Skeletal muscle tissue (tissue), 3 donors: ENCODE measurements at regions not wholly inside any gene's neighbourhood (a gene's known extent, or its start where the extent isn't known, plus 50 kb on each side); places are given as distances from the start of the nearest gene placed in this dataset.

ENCODE experiments used
- H3K27ac ChIP-seq: one replicate; pipeline ENCODE4 v1.7.0; 2013; ENCODE audit warnings: mild to moderate bottlenecking, low read depth, low read length, inconsistent platforms
- H3K27me3 ChIP-seq, 3 donors: one replicate each; pipeline ENCODE4 v1.7.0; 2013; ENCODE audit warnings: low read length in 3 of 3; ENCODE audit not compliant: control insufficient read depth in 3 of 3, insufficient read depth in 3 of 3
- H3K36me3 ChIP-seq, 3 donors: one replicate each; pipeline ENCODE4 v1.7.0; 2013; ENCODE audit warnings: low read length in 3 of 3; ENCODE audit not compliant: control insufficient read depth in 3 of 3, insufficient read depth in 3 of 3
- H3K4me1 ChIP-seq, 3 donors: one replicate each; pipeline ENCODE4 v1.7.0; 2013; ENCODE audit warnings: low read length in 3 of 3, mild to moderate bottlenecking in 3 of 3; ENCODE audit not compliant: control insufficient read depth in 3 of 3, insufficient read depth in 3 of 3
- H3K4me3 ChIP-seq, 3 donors: one replicate each; pipeline ENCODE4 v1.7.0; 2013; ENCODE audit warnings: low read length in 3 of 3
- H3K9ac ChIP-seq, 3 donors: one replicate each; pipeline ENCODE4 v1.7.0; 2013; ENCODE audit warnings: low read length in 3 of 3, mild to moderate bottlenecking in 3 of 3, moderate library complexity in 2 of 3, low read depth in 1 of 3
- H3K9me3 ChIP-seq, 3 donors: one replicate each; pipeline ENCODE4 v1.7.0; 2013; ENCODE audit warnings: low read length in 3 of 3; ENCODE audit not compliant: control insufficient read depth in 3 of 3
- donor health status: Osteomylitis.

DNA sequence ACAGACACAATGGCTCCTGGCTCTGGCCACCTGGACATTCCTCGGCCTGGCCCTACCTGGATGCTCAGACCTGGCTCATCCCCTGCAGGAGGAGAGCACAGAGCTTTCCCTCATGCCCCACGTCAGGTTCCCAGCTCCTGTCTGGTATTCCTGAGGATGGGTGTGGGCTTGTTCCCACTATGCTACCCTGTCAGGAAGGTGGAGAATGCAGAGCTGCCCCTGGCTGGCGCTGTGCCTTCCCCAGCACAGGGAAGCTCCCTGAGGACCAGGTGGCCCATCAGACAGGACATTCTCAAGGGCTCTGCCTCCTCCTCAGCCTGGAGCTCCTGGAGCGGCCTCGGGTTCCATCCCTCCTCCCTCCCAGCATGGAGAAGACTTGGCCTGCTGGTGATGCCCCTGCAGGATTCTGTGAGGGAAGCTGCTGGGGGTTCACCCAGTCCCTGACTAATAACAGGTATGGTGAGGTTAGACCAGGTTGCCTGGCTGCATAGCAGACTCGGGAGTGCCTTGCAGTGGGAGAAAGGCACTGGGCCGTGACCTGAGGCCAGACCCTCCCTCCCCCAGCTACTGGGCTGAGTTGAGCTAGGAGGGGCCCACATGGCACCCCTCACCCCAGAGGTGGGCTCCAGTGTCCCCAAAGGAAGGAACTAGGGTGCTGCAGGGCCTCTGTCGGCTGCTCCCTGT lies 156.0 kb upstream of the MLN start:
- Histone ChIP-seq H3K27ac (no peak overlapping the region), H3K4me1 (no peaks in the 10 kb centered on the region), H3K27me3 (peaks cover under 1 to 50% (median 33%) of the 10 kb centered on the region in 3 donors), H3K36me3 (no peaks in the 10 kb centered on the region), H3K9ac (no peak overlapping the region), H3K9me3 (no peaks in the 10 kb centered on the region), H3K4me3 (no peak overlapping the region)

DNA sequence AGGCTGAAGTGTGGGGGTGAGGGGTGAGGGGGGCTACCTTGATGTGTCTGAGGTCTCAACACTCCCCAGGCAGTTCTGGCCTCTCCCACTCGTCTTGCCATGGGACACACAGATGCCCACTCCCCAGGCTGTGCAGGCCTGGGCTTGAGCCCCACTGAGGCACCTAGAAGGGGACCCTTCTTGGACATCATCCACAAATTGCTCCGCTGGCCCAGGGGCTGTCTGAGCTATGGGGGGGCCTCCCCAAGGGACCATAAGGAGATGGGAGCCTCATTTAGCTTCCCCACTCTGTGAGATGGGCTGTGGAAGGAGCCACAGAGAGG lies 155.5 kb upstream of the MLN start:
- Histone ChIP-seq H3K4me1 (no peaks in the 10 kb centered on the region), H3K36me3 (no peaks in the 10 kb centered on the region), H3K9me3 (no peaks in the 10 kb centered on the region), H3K27me3 (peaks cover 0 to 49% (median 33%) of the 10 kb centered on the region in 3 donors), H3K9ac (no peak overlapping the region), H3K27ac (no peak overlapping the region), H3K4me3 (no peak overlapping the region)

DNA sequence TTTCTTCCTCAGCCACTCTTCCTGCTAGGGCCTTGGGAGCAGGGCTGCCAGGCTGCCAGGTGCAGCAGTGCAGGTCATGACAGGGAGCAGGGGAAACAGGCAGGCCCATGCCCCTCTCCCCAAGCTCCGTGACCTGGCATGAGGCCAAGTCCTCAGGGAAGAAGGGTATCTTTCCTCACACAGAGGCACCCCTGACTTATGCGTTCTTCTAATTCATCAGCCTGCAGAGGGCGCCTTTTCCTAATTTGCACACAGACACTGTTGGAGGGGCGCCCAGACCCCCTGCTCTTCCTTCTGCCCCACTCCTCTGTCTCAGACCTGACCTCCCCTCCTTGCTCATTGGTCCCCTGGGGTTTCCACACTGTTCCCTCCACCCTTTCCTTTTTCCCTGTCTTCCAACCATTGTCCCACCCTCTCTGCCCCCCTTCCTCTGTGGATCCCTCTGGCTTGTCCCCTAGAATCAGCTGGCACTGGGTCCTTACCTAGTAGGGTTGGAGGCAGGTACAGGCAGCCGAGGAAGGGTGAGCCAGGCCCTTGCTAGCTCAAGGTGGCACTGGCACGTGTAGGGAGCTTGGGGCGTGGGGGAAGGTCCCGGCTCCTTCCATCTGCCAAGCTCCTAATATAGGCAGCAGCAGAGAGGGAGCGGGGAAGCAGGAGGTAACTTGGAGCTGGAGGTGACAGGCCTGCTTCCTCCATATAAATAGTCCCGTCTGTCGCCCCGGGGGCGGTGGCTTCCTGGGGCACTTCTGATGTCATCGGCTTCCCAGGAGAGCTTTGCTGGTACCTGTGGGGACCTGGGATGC lies 154.9 kb upstream of the MLN start:
- Histone ChIP-seq H3K9ac (no peak overlapping the region), H3K36me3 (no peaks in the 10 kb centered on the region), H3K4me1 (no peaks in the 10 kb centered on the region), H3K27me3 (peaks cover 0 to 45% (median 34%) of the 10 kb centered on the region in 3 donors), H3K9me3 (no peaks in the 10 kb centered on the region), H3K4me3 (no peak overlapping the region), H3K27ac (no peak overlapping the region)

DNA sequence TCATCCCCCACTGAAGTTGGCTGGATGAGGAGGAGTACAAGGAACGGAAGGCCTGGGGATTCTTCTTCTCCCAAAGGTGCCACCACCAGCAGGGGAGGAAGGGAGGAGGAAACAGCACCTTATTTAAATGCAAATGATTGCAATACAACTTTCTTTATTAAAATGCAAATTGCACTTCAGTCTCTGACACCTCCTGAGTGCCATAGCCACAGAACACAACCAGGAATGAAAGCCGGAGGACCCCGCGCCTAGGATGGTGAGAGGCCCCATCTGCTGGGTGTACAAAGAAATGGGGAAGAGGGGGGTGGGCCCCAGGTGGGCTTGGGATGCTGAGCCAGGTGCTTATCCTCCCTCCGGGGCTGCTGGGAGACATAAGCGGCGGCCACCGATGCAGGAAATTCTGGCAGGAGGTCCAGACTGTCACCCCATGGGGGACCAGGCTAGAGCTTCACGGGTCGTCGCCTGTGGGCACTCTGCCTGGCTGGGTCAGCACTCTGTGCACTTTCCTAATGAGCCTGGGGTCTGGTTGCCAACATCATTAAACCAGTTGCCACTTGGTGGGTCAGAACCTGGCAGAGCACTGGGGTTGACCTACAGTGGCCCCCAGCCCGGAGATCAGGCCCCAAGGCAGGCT lies 154.2 kb upstream of the MLN start:
- H3K27ac ChIP-seq, result no peak overlapping the region
- no peaks in the 10 kb centered on the region for H3K36me3 ChIP-seq
- H3K9me3 ChIP-seq, result no peaks in the 10 kb centered on the region
- H3K4me1 ChIP-seq, result no peaks in the 10 kb centered on the region
- H3K4me3 ChIP-seq, result no peak overlapping the region
- peaks cover 0 to 42% (median 29%) of the 10 kb centered on the region in 3 donors for H3K27me3 ChIP-seq
- H3K9ac ChIP-seq, result no peak overlapping the region

DNA sequence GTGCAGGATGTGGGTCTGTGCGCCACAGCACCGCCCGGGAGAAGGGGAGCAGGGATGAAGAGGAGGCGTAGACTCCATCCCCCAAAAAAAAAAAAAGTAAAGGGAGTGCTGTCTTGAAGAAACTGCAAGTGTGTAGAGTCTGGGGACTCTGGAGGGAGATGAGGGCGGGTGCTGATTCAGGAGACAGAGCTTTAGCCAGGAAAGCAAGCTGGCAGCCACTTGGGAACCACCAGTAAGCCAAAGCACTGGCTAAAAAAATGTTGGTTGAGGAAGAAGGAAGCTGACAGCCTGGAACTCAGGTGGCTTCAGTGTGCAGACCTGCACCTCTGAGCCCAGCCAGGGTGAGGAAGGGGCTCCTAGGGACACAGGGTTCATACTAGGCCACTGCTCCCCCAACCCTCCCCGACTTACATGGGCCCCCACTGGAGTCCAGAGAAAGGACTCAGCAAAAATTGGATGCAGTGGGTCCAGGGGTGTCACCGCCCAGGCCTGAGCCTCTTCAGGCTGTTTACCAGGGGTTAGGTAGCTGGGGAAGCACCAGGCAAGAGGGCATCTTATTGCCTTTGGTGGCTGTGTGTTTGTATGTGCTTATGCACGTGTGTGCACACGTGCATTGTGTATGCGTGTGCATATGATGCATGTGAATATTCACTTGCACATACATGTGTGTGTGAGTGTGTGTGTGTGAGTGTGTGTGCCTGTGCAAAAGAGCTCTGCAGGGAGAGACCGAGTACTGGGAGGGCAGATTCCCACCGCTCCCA lies 153.5 kb upstream of the MLN start:
- no peak overlapping the region for H3K4me3 ChIP-seq
- no peak overlapping the region for H3K27ac ChIP-seq
- H3K4me1 ChIP-seq, result no peaks in the 10 kb centered on the region
- no peaks in the 10 kb centered on the region for H3K9me3 ChIP-seq
- H3K9ac ChIP-seq, result no peak overlapping the region
- H3K36me3 ChIP-seq, result no peaks in the 10 kb centered on the region
- H3K27me3 ChIP-seq, result peaks cover 0 to 42% (median 26%) of the 10 kb centered on the region in 3 donors

DNA sequence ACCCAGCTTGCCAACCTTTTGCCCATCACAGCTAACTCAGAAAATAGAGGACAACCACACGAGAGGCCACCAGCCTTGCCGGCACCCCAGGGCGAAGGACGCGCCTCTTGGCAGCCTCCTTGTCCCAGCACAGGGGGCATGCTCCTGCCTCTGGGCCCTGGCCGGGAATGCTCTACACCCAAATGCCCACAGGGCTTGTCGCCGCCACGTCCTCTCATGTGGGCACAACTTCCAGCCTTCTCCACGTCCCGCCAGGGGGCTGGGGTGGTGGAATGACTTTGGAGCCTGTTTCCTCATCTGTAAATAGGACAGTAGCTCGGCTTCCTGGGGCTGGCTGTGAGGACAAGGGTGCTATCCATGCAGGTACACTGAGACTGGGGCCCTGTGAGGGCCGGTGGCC lies 152.4 kb upstream of the MLN start:
- H3K4me1 ChIP-seq, result no peaks in the 10 kb centered on the region
- peaks cover 0 to 37% (median 27%) of the 10 kb centered on the region in 3 donors for H3K27me3 ChIP-seq
- H3K9me3 ChIP-seq, result no peaks in the 10 kb centered on the region
- no peak overlapping the region for H3K4me3 ChIP-seq
- no peak overlapping the region for H3K9ac ChIP-seq
- no peak overlapping the region for H3K27ac ChIP-seq
- no peaks in the 10 kb centered on the region for H3K36me3 ChIP-seq

DNA sequence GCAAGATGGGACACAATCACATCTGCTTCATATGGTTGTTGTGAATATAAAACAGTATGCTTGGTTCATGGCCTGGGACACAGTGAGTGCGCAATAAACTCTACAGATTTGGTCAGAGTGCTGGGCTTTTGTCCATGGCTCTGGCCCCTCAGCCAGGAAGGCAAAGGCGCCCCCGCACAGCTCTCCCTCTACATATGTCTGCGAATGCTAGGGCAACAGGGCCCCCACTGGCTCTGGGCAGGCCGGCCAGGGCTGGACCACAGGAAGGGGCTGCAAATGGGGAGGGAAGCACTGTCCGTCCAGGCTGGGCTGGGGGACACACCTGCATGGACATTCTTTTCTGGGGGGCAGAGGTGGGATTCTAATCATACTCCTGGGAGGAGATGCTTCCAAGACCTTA lies 151.8 kb upstream of the MLN start:
- Histone ChIP-seq H3K9me3 (no peaks in the 10 kb centered on the region), H3K36me3 (no peaks in the 10 kb centered on the region), H3K9ac (no peak overlapping the region), H3K27me3 (peaks cover 3 to 40% (median 30%) of the 10 kb centered on the region in 3 donors), H3K4me1 (no peaks in the 10 kb centered on the region), H3K27ac (no peak overlapping the region), H3K4me3 (no peak overlapping the region)

DNA sequence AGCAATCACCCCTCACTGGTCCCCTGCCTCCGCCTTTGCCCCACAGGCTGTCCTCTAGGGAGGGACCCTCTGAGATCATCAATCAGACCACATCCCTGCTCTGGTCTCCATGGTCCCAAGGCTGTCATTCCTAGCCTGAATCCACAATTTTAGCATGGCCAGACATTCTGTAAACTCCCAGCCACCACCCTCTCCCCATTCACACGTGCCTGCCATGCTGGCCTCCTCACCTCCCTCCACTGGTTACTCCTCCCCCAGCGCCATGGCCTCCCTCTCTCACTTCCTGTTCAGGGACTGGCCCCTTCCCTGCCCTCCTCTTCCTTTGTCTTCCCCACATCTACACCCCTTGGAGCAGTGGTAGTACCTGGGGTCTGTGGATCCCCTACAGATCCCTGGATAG lies 150.7 kb upstream of the MLN start:
- Histone ChIP-seq H3K36me3 (no peaks in the 10 kb centered on the region), H3K9ac (no peak overlapping the region), H3K9me3 (no peaks in the 10 kb centered on the region), H3K4me3 (no peak overlapping the region), H3K4me1 (no peaks in the 10 kb centered on the region), H3K27ac (no peak overlapping the region), H3K27me3 (peaks cover 3 to 35% (median 33%) of the 10 kb centered on the region in 3 donors)

DNA sequence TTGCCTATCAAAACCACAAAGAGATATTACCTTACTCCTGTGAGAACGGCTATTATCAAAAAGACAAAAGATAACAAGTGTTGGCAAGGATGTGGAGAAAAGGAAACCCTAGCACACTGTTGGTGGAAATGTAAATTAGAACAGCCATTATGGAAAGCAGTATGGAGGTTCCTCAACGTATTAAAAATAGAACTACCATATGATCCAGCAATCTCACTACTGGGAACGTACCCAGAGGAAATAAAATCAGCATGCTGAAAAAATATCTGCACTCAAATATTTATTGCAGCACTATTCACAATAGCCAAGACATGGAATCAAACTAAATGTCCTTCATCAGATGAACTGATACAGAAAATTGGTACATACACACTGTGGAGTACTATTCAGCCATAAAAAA lies 149.4 kb upstream of the MLN start:
- no peak overlapping the region for H3K27ac ChIP-seq
- no peaks in the 10 kb centered on the region for H3K9me3 ChIP-seq
- peaks cover 3 to 27% (median 21%) of the 10 kb centered on the region in 3 donors for H3K27me3 ChIP-seq
- H3K36me3 ChIP-seq, result no peaks in the 10 kb centered on the region
- no peak overlapping the region for H3K9ac ChIP-seq
- no peak overlapping the region for H3K4me3 ChIP-seq
- H3K4me1 ChIP-seq, result no peaks in the 10 kb centered on the region
